ELR (cell line): ENCODE measurements at regions not wholly inside any gene's neighbourhood (a gene's known extent, or its start where the extent isn't known, plus 50 kb on each side); places are given as distances from the start of the nearest gene placed in this dataset.

Experiments
- DNase-seq: peaks from one replicate; pipeline ENCODE4 v3.0.0-alpha.2; 2015; ENCODE audit warnings: low read depth

DNA sequence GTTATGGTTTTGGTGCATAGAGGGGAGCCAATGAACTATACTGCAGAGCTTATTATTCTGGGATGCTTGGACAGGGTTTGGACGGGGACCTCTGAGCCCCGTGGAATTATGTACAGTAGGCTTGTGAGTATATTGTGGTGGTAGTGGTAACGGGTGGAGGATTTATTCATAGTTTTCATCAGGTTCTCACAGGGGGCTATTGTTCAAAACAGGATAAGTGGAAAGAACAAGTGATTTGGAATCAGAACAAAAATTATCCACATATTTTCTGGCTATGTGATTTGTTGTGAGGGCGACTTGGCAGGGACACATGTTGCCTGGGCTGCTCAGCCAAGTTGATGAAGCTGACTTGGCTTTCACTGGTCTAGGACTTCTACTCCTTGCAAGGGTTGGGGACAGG lies 64.6 kb upstream of the ELOVL5 start:
- no peak for DNase-seq

DNA sequence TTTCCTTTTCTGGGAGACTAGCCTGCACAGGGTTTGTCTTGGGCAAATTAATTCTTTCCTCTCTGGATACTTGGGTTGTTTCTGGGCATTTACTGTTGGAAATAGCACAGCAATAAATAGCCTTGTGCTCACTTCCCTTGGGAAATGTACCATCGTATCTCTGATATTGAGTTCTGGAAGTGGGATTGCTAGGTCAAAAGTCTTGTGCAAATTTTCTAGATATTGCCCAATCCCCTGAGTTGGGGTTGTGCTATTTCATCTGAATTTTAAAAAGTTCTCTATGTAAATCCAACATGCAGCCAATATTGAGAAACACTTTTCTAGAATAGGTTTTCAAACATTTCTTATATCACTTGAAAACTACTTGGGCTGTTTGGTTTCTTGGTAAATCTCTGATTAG lies 64.0 kb upstream of the ELOVL5 start:
- DNase-seq, result no peak

GRCh38 chr6:53412021-53412715 lies 63.4 kb upstream of the ELOVL5 start:
- no peak for DNase-seq

DNA sequence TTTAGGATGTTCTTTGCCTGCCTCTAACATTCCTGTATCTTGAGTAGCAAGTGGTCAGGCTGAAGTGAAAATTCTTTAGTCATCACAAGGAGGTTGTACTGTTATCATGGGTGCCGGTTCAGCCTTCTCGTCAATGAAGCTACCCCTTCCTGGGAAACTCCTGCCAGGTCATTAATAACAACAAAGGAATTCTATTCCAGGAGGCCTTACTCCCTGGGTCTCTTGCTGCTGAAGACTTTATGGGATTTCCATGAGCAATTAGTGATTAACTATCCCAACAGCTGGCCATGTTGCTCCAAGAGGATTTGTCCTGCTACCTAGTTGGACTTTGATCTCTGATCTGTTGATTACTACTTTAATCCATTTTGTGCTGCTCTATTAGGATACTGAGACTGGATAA lies 62.7 kb upstream of the ELOVL5 start:
- peak; percentile 45 for DNase-seq

- DNase-seq, result peak; percentile 52
These were observed 61.9 kb upstream of the ELOVL5 start for GRCh38 chr6:53410508-53411258.

GRCh38 chr6:53408826-53409225 lies 60.1 kb upstream of the ELOVL5 start:
- DNase-seq, result no peak

DNA sequence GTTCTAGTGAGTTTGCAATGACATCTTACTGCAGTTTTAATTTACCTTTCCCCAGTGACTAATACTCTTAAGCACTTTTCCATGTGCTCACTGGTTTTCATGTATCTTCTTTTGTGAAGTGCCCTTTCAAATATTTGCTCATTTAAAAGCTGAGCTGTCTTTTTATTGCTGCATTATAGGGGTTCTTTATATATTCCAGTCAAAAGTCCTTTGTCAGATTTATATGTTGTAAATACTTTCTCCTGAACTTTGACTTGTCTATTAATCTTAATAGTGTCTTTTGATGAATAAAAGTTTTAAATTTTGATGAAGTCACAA lies 50.2 kb upstream of the ELOVL5 start:
- DNase-seq, result no peak

DNA sequence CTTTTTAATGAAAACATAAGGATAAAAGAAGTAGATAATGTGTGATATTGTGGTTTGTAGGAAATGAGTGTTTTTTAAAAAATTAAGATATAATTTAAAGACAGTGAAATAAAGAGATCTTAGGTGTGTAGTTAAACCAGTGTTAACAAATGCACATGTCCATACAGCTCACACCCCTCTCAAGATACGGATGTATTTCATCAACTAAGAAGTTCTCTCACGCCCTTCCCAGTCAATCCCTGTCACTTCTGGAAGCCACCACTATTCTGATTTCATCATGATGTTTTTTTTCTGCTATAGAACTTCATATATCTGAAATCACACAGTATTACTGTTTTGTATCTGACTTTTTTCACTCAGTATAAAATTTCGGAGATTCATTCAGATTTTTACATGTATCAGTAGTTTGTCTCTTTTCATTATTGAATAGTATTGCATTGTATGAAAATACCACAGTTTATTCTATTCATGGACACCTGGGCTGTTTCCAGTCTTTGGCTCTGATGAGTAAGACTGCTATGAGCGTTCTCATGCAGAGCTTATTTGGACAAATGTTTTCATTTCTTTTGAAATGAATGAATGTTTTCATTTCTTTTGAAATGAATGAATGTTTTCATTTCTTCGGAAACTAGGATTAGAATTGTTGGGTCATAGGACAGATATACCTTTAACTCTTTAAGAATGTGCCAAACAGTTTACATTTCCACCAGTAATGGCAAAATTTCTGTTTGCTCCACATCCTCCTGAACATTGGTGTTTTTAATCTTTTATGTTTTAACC lies 49.7 kb upstream of the ELOVL5 start:
- no peak for DNase-seq
